Kidney (tissue), 13 donors: ENCODE measurements at regions not wholly inside any gene's neighbourhood (a gene's known extent, or its start where the extent isn't known, plus 50 kb on each side); places are given as distances from the start of the nearest gene placed in this dataset.

Experiments used
- DNase-seq, 5 donors: peaks; one replicate each; pipeline ENCODE4 v3.0.0-alpha.2; 2013 to 2020
- FAIRE-seq: peaks from 2 replicates; lab custom pipeline; 2012; peaks lifted over from hg19 to GRCh38; lab: Jason Lieb, UNC
- H3K27ac ChIP-seq, 2 donors: one replicate each; pipeline ENCODE4 v1.7.0; 2013; ENCODE audit warnings: low read depth in 2 of 2, low read length in 2 of 2, inconsistent platforms in 1 of 2
- H3K27me3 ChIP-seq: one replicate; pipeline ENCODE4 v1.7.1; 2013; ENCODE audit warnings: low read length, inconsistent platforms; ENCODE audit not compliant: control insufficient read depth, insufficient read depth
- H3K36me3 ChIP-seq, 3 donors: one replicate each; pipeline versions ENCODE4 v1.7.0 to v1.7.1; 2013; ENCODE audit warnings: low read length in 3 of 3, control low read depth in 1 of 3, inconsistent platforms in 1 of 3; ENCODE audit not compliant: insufficient read depth in 3 of 3, control insufficient read depth in 2 of 3
- H3K4me1 ChIP-seq, 3 donors: one replicate each; pipeline versions ENCODE4 v1.7.0 to v1.7.1; 2013; ENCODE audit warnings: low read length in 3 of 3, inconsistent platforms in 1 of 3, low read depth in 1 of 3; ENCODE audit not compliant: control insufficient read depth in 2 of 3, insufficient read depth in 2 of 3
- H3K4me3 ChIP-seq, 3 donors: one replicate each; pipeline versions ENCODE4 v1.7.0 to v1.8.1; 2013; ENCODE audit warnings: low read length in 3 of 3, control low read depth in 1 of 3, inconsistent platforms in 1 of 3
- H3K9ac ChIP-seq, 3 donors: one replicate each; pipeline versions ENCODE4 v1.7.0 to v1.7.1; 2013; ENCODE audit warnings: low read length in 3 of 3, control low read depth in 1 of 3, inconsistent platforms in 1 of 3
- H3K9me3 ChIP-seq, 3 donors: one replicate each; pipeline versions ENCODE4 v1.7.0 to v1.7.1; 2013; ENCODE audit warnings: low read length in 3 of 3, control low read depth in 1 of 3, inconsistent platforms in 1 of 3; ENCODE audit not compliant: control insufficient read depth in 2 of 3, insufficient read depth in 1 of 3
- intact Hi-C: fragments of 100-400 bp; cut with DNase I; formaldehyde crosslinking; loops from one replicate; pipeline ENCODE4 v1.11.1; 2022
- TF ChIP-seq, protein P1 (sequence below): IDR thresholded peaks from 3 replicates; pipeline ENCODE4 v1.5.1; 2012; ENCODE audit warnings: mild to moderate bottlenecking, moderate library complexity, borderline replicate concordance; ENCODE audit not compliant: insufficient read depth; ENCODE audit errors: extremely low read depth
- donor health status: control.
- donor health status: control.
- donor health status: control.
- donor health status: control.
- donor health status: control.
- donor health status: DM: yes; HTN: yes; CAD: no.
- donor health status: Normal renal cell carcinoma (clear cell type).

DNA sequence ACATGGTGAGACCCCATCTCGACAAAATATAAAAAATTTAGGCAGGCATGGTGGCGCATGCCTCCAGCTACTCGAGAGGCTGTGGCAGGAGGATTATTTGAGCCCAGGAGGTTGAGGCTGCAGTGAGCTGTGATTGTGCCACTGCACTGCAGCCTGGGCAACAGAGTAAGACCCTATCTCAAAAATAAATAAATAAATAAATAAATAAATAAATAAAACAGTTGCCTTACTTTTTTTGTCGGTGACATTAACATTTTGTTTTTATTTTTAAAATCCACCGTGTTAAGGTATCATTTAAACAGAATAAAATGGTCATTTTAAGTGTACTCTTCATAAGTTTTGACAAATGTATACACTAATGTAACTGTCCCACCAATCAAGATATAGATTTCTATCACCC lies 57.0 kb downstream of the RASL11A start:
- Histone ChIP-seq H3K27me3 (no peaks in the 10 kb centered on the region), H3K9ac (no peak overlapping the region), H3K27ac (no peak overlapping the region), H3K4me3 (no peak overlapping the region), H3K9me3 (peaks cover 0 to 3% (median 0%) of the 10 kb centered on the region in 3 donors), H3K4me1 (no peaks in the 10 kb centered on the region), H3K36me3 (no peaks in the 10 kb centered on the region)
- TF ChIP-seq, protein P1, sequence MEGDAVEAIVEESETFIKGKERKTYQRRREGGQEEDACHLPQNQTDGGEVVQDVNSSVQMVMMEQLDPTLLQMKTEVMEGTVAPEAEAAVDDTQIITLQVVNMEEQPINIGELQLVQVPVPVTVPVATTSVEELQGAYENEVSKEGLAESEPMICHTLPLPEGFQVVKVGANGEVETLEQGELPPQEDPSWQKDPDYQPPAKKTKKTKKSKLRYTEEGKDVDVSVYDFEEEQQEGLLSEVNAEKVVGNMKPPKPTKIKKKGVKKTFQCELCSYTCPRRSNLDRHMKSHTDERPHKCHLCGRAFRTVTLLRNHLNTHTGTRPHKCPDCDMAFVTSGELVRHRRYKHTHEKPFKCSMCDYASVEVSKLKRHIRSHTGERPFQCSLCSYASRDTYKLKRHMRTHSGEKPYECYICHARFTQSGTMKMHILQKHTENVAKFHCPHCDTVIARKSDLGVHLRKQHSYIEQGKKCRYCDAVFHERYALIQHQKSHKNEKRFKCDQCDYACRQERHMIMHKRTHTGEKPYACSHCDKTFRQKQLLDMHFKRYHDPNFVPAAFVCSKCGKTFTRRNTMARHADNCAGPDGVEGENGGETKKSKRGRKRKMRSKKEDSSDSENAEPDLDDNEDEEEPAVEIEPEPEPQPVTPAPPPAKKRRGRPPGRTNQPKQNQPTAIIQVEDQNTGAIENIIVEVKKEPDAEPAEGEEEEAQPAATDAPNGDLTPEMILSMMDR = no peak
- DNase-seq = no peak
- FAIRE-seq = no peak
- intact Hi-C loops = no loop called here

DNA sequence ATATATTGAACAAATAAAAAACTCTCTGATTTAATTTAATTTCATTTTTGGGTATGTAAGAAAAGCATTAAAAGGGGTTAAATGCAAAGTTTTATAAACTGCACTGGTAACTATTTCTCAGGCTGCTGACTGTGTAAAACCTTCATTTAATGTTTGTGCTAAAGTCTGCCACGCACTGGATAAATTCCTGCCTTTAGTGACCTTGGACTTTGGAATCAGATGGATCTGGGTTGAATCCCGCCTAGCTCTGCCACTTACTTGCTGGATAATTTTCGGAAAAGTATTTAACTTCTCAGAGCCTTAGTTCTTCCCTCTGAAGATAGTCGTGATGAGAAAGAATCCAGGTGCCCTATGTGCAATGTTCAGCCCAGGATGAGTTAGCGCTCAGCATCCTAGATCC lies 58.6 kb downstream of the RASL11A start:
- intact Hi-C loops = no loop called here
- Histone ChIP-seq H3K36me3 (no peaks in the 10 kb centered on the region), H3K27me3 (no peaks in the 10 kb centered on the region), H3K4me1 (no peaks in the 10 kb centered on the region), H3K9ac (no peak overlapping the region), H3K27ac (no peak overlapping the region), H3K4me3 (no peak overlapping the region), H3K9me3 (no peaks in the 10 kb centered on the region)
- FAIRE-seq (no peak), DNase-seq (no peak)
- TF ChIP-seq, protein P1 = no peak

- intact Hi-C loops = no loop called here
- no peak overlapping the region for H3K4me3 ChIP-seq
- FAIRE-seq (no peak), DNase-seq (no peak)
- no peaks in the 10 kb centered on the region for H3K9me3 ChIP-seq
- no peak overlapping the region for H3K27ac ChIP-seq
- TF ChIP-seq, protein P1 = no peak
- no peaks in the 10 kb centered on the region for H3K4me1 ChIP-seq
- H3K9ac ChIP-seq = no peak overlapping the region
- H3K27me3 ChIP-seq = no peaks in the 10 kb centered on the region
- no peaks in the 10 kb centered on the region for H3K36me3 ChIP-seq
Observed at GRCh38 chr13:27334774-27335435, 64.3 kb downstream of the RASL11A start.
